ENCODE measurements at regions not wholly inside any gene's neighbourhood (a gene's known extent, or its start where the extent isn't known, plus 50 kb on each side); places are given as distances from the start of the nearest gene placed in this dataset.
"Not testable (repeated sequence)": the region's sequence is repeated elsewhere in the genome, so short reads cannot be mapped to it uniquely, and the experiment has no call there.

GRCh38 chr17:53608208-53608607, 214.5 kb upstream of the KIF2B start:
- not testable (repeated sequence) for TF ChIP-seq CTCF, POLR2A (IDR thresholded peaks at IDR 0.05)
